Thoracic aorta (tissue), 2 donors: ENCODE measurements at regions not wholly inside any gene's neighbourhood (a gene's known extent, or its start where the extent isn't known, plus 50 kb on each side); places are given as distances from the start of the nearest gene placed in this dataset.
A peak's percentile ranks its signal among the peaks of the same experiment; 100 is the strongest.

Experiments
- ATAC-seq: fragments of 150-250 bp; one replicate; pipeline ENCODE4 v1.8.0; 2017; ENCODE audit warnings: low read depth; ENCODE audit not compliant: insufficient number of reproducible peaks, low FRiP score
- DNase-seq: peaks from one replicate; pipeline ENCODE4 v3.0.0-alpha.2; 2020; ENCODE audit warnings: low spot score
- H3K27ac ChIP-seq, 2 donors: fragments of 200-600 bp; sonication (generic); 1 replicate in 1 of 2; 2 replicates in 1 of 2; pipeline ENCODE4 v1.5.1; 2016; ENCODE audit warnings: mild to moderate bottlenecking in 2 of 2, moderate library complexity in 2 of 2
- H3K27me3 ChIP-seq: fragments of 200-600 bp; sonication (generic); replicated peaks from 2 replicates; pipeline ENCODE4 v1.6.0; 2016; ENCODE audit warnings: mild to moderate bottlenecking; ENCODE audit not compliant: insufficient read depth
- H3K36me3 ChIP-seq: fragments of 200-600 bp; sonication (generic); one replicate; pipeline ENCODE4 v1.5.1; 2016
- H3K4me1 ChIP-seq, 2 donors: fragments of 200-600 bp; sonication (generic); 1 replicate in 1 of 2; 2 replicates in 1 of 2; pipeline versions ENCODE4 v1.5.1 to v1.6.0; 2016; ENCODE audit warnings: low read depth in 2 of 2, mild to moderate bottlenecking in 1 of 2; ENCODE audit not compliant: control insufficient read depth in 1 of 2
- H3K4me3 ChIP-seq: fragments of 200-600 bp; sonication (generic); 2 replicates; pipeline ENCODE4 v1.5.1; 2016; ENCODE audit warnings: mild to moderate bottlenecking
- H3K9me3 ChIP-seq: fragments of 200-600 bp; sonication (generic); 2 replicates; pipeline ENCODE4 v1.5.1; 2016
- TF ChIP-seq, protein P1 (sequence below): fragments of 200-600 bp; sonication (generic); IDR thresholded peaks from one replicate; pipeline ENCODE4 v1.5.1; 2019; ENCODE audit warnings: antibody characterized with exemption

DNA sequence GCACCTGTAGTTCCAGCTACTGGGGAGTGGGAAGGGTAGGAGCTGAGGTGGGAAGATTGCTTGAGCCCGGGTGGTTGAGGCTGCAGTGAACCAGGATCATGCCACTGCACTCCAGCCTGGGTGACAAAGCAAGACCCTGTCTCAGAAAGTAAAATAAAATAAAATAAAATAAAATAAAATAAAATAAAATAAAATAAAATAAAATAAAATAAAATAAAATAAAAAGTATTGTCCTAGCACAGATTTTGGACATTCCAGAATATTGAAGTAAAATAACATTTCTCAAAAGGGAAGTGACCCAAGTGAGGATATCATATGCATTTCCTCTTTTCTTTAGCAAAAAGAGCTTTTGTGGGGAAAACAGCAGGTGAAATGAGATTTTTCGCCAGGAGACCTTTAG lies 83.5 kb downstream of the TMEM174 start:
- H3K27ac ChIP-seq: no peak overlapping the region
- no peak overlapping the region for H3K4me3 ChIP-seq
- H3K9me3 ChIP-seq: no peaks in the 10 kb centered on the region
- no peaks in the 10 kb centered on the region for H3K4me1 ChIP-seq
- TF ChIP-seq, protein P1, sequence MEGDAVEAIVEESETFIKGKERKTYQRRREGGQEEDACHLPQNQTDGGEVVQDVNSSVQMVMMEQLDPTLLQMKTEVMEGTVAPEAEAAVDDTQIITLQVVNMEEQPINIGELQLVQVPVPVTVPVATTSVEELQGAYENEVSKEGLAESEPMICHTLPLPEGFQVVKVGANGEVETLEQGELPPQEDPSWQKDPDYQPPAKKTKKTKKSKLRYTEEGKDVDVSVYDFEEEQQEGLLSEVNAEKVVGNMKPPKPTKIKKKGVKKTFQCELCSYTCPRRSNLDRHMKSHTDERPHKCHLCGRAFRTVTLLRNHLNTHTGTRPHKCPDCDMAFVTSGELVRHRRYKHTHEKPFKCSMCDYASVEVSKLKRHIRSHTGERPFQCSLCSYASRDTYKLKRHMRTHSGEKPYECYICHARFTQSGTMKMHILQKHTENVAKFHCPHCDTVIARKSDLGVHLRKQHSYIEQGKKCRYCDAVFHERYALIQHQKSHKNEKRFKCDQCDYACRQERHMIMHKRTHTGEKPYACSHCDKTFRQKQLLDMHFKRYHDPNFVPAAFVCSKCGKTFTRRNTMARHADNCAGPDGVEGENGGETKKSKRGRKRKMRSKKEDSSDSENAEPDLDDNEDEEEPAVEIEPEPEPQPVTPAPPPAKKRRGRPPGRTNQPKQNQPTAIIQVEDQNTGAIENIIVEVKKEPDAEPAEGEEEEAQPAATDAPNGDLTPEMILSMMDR: no peak
- H3K27me3 ChIP-seq: no peaks in the 10 kb centered on the region
- DNase-seq (no peak), ATAC-seq (no peak)
- H3K36me3 ChIP-seq: no peaks in the 10 kb centered on the region

DNA sequence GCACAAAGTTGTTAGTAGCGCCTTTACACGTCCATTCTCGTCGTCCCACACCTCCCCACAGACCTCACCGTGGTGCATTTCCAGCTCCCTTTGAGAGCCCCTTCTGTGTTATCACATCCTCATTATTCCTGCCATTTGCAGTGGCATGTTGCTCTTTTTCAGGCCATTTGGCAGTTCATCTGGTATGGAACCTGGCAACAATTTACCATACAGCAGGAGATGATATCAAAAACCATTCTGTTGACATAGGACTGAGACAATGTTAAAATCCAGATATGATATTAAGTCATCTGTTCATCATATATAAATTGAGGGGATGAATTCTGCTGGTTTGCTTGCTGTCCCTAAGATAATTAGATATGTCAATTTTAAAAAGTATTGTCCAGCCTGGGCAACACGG lies 83.0 kb downstream of the TMEM174 start:
- TF ChIP-seq, protein P1: no peak
- ATAC-seq (no peak), DNase-seq (no peak)
- Histone ChIP-seq H3K36me3 (no peaks in the 10 kb centered on the region), H3K27me3 (no peaks in the 10 kb centered on the region), H3K4me1 (peaks cover 1 to 2% of the 10 kb centered on the region in 2 donors), H3K4me3 (no peak overlapping the region), H3K27ac (no peak overlapping the region), H3K9me3 (no peaks in the 10 kb centered on the region)

DNA sequence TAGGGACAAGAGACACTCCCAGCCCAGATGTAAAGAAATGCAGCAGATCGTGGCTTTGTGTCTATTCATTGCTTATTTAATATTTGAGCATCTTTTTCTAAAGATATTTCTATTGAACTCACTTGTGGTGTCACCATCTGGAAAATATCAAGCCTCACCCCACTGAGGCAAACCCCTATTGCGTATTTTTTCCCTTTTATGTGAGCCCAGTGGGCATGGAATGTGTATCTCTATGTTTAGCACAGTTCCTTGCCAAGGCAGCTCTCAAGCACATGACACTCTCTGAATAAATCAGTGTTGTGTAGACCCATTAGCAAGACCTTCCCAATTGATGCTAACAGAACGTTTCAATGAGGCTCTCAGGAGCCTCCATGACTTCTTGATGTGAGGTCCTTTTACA lies 81.6 kb downstream of the TMEM174 start:
- ATAC-seq (no peak), DNase-seq (no peak)
- Histone ChIP-seq H3K9me3 (no peaks in the 10 kb centered on the region), H3K27ac (no peak overlapping the region), H3K27me3 (no peaks in the 10 kb centered on the region), H3K4me3 (no peak overlapping the region), H3K4me1 (peaks cover 3 to 9% of the 10 kb centered on the region in 2 donors), H3K36me3 (no peaks in the 10 kb centered on the region)
- TF ChIP-seq, protein P1: no peak

DNA sequence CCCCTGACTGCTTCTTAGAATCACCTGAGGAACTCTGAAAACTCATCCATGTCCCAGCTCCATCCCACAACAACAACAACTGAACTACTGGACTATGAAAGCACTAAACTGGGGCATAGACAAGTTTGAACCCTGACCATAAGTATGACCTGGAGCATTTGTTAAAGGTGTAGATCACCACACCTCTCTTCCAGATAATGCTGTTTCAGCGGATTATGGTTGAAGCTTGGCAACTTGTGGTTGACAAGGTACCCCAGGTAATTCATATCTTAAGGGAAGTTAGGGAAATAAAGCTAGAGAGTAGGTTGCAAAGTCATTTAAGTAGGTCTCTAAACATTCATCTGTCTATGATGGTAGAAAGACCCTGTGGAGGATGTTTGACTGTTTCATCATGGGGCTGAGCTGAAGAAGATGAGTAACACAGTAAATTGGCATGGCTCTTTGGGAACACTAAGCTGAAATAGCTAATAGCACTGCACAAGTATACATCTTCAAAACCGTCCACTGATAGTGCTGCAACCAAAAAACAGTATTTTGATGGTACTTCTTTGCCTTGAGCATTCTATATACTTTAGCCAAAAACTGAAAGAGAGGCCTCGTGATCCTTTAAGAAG lies 80.2 kb downstream of the TMEM174 start:
- Histone ChIP-seq H3K27ac (no peak overlapping the region), H3K4me1 (peaks cover 3 to 9% of the 10 kb centered on the region in 2 donors), H3K27me3 (no peaks in the 10 kb centered on the region), H3K9me3 (no peaks in the 10 kb centered on the region), H3K36me3 (no peaks in the 10 kb centered on the region), H3K4me3 (no peak overlapping the region)
- no peak for ATAC-seq
- no peak for DNase-seq
- TF ChIP-seq, protein P1: no peak

DNA sequence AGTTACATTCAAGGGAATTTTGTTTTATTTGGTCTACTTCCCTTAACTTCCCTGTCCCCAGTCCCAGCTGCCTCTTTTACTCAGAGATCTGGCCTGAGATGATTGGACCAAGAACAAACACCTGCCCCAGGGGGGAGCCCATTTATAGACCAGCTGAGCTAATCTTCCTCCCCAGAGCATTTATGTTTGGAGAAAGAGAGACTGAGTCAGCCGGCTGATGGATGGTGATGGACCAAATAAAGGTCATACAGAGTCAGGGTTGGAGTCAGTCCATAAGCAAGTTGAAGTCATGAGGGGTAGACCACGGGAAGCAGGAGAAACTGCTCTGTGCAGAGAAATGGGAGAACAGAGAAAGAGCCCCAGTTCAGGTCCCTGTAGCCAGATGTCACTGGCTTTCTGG lies 77.7 kb downstream of the TMEM174 start:
- Histone ChIP-seq H3K27ac (peak overlapping the region in 1 of 2 donors; percentile 2), H3K9me3 (no peaks in the 10 kb centered on the region), H3K36me3 (no peaks in the 10 kb centered on the region), H3K27me3 (no peaks in the 10 kb centered on the region), H3K4me3 (no peak overlapping the region), H3K4me1 (peaks cover 3 to 9% of the 10 kb centered on the region in 2 donors)
- ATAC-seq: no peak
- DNase-seq: no peak
- TF ChIP-seq, protein P1: no peak
